Glutamatergic neuron (in vitro differentiated cells): ENCODE measurements at regions not wholly inside any gene's neighbourhood (a gene's known extent, or its start where the extent isn't known, plus 50 kb on each side); places are given as distances from the start of the nearest gene placed in this dataset.

ENCODE experiments used
- DNase-seq: peaks from one replicate; pipeline ENCODE4 v3.0.0; 2022
- H3K27ac Mint-ChIP-seq: one replicate; pipeline ENCODE4 v1.8.0; 2020; ENCODE audit warnings: mild to moderate bottlenecking, mixed read lengths, inconsistent platforms; ENCODE audit not compliant: unreplicated experiment
- H3K27me3 Mint-ChIP-seq: one replicate; pipeline ENCODE4 v1.8.0; 2020; ENCODE audit warnings: mild to moderate bottlenecking, moderate library complexity, mixed read lengths, inconsistent platforms; ENCODE audit not compliant: unreplicated experiment
- H3K36me3 Mint-ChIP-seq: one replicate; pipeline ENCODE4 v1.8.0; 2020; ENCODE audit warnings: mild to moderate bottlenecking, mixed read lengths, inconsistent platforms; ENCODE audit not compliant: unreplicated experiment
- H3K4me1 Mint-ChIP-seq: one replicate; pipeline ENCODE4 v1.8.0; 2020; ENCODE audit warnings: mild to moderate bottlenecking, low read depth, mixed read lengths, inconsistent platforms; ENCODE audit not compliant: unreplicated experiment
- H3K4me3 Mint-ChIP-seq: one replicate; pipeline ENCODE4 v1.8.0; 2020; ENCODE audit warnings: mild to moderate bottlenecking, mixed read lengths, inconsistent platforms; ENCODE audit not compliant: unreplicated experiment
- H3K9me3 Mint-ChIP-seq: one replicate; pipeline ENCODE4 v1.8.0; 2020; ENCODE audit warnings: mild to moderate bottlenecking, moderate library complexity, mixed read lengths, inconsistent platforms; ENCODE audit not compliant: unreplicated experiment
- CTCF ChIP-seq: fragments of 200-600 bp; sonication (generic); IDR thresholded peaks from one replicate; pipeline ENCODE4 v1.5.0; 2021; ENCODE audit not compliant: partially characterized antibody, unreplicated experiment

DNA sequence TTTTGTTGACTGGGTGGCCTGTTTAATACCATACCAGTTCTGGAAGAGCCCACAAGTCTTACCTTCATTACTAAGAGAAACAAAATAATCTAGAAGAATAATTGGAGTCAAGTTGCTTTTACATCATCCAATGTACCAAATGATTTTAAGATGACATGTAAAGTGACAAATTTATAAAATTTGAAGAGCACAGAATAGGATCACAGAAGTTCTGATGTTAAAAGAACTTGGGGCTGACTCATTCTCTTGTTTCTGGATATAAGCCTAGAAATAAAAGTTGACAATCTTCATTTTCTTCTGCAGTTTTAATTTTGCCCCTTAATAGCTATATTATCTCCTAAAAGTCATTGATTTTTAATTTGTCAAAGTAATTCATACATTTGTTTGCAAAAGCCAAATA lies 317.5 kb upstream of the MARCKS start:
- no peak overlapping the region for H3K4me3 Mint-ChIP-seq
- H3K27me3 Mint-ChIP-seq = peaks cover 2% of the 10 kb centered on the region
- H3K4me1 Mint-ChIP-seq = peaks cover 2% of the 10 kb centered on the region
- H3K36me3 Mint-ChIP-seq = no peaks in the 10 kb centered on the region
- no peak overlapping the region for H3K27ac Mint-ChIP-seq
- no peak for DNase-seq
- H3K9me3 Mint-ChIP-seq = no peaks in the 10 kb centered on the region
- TF ChIP-seq CTCF = no peak

GRCh38 chr6:113540466-113540865 lies 316.7 kb upstream of the MARCKS start:
- Mint-ChIP-seq H3K4me1 (peaks cover 4% of the 10 kb centered on the region), H3K4me3 (no peak overlapping the region), H3K27me3 (peaks cover 2% of the 10 kb centered on the region), H3K27ac (no peak overlapping the region), H3K36me3 (no peaks in the 10 kb centered on the region), H3K9me3 (no peaks in the 10 kb centered on the region)
- no peak for TF ChIP-seq CTCF
- no peak for DNase-seq

DNA sequence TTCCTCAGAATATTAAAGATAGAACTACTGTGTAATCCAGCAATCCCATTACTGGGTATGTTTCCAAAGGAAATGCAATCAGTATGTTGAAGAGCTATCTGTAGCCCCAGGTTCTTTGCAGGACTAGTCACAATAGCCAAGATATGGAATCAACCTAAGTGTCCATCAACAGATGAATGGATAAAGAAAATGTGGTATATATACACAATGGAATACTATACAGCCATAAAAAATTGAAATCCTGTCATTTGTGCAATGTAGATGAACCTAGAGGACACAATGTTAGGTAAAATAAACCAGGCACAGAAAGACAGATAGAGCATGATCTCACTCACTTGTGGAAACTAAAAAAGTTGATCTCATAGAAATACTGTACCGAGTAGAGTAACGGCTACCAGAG lies 306.0 kb upstream of the MARCKS start:
- Mint-ChIP-seq H3K9me3 (no peaks in the 10 kb centered on the region), H3K4me1 (no peaks in the 10 kb centered on the region), H3K27ac (no peak overlapping the region), H3K27me3 (no peaks in the 10 kb centered on the region), H3K36me3 (peaks cover 5% of the 10 kb centered on the region), H3K4me3 (no peak overlapping the region)
- DNase-seq = no peak
- TF ChIP-seq CTCF = no peak

DNA sequence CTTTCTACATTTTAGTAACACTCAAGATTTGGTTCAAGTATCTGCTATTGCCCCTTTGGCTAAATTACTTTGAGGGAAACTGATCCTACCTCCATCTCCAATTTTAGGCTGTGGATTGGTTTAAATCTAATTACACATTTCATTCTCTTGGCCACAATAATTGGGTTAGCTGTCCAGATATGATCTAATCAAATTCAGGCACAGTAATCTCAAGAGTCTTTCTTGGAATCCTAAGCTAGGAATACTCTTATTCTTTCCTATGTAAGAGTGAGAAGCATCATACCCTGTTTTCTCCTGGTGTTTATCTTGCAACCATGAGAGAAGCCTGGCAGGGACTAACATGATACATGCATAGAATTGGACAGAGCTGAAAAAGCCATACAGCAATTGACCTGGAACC lies 300.4 kb upstream of the MARCKS start:
- Mint-ChIP-seq H3K4me3 (no peak overlapping the region), H3K27ac (no peak overlapping the region), H3K9me3 (no peaks in the 10 kb centered on the region)

GRCh38 chr6:113558431-113558830 lies 298.7 kb upstream of the MARCKS start:
- no peak for DNase-seq
- Mint-ChIP-seq H3K36me3 (no peaks in the 10 kb centered on the region), H3K27ac (peak overlapping the region; percentile 70), H3K4me1 (peaks cover 28% of the 10 kb centered on the region), H3K9me3 (no peaks in the 10 kb centered on the region), H3K27me3 (peaks cover 6% of the 10 kb centered on the region), H3K4me3 (no peak overlapping the region)
- TF ChIP-seq CTCF = no peak

More for the DNA sequence above, 300.4 kb upstream of the MARCKS start:
- Mint-ChIP-seq H3K27me3 (no peaks in the 10 kb centered on the region), H3K36me3 (no peaks in the 10 kb centered on the region), H3K4me1 (peaks cover 18% of the 10 kb centered on the region)
- no peak for TF ChIP-seq CTCF
- DNase-seq = no peak
